ENCODE measurements at regions not wholly inside any gene's neighbourhood (a gene's known extent, or its start where the extent isn't known, plus 50 kb on each side); places are given as distances from the start of the nearest gene placed in this dataset.

- TF ChIP-seq ZNF609 (CRISPR knock-in tag; IDR thresholded peaks at IDR 0.05; ENCODE audit: borderline replicate concordance): no peak
- no peak for TF ChIP-seq ZNF436 (CRISPR knock-in tag; IDR thresholded peaks at IDR 0.05)
- TF ChIP-seq POLR2AphosphoS5 (IDR thresholded peaks at IDR 0.05; ENCODE audit: control insufficient read depth, insufficient read depth, low read depth, low read length): no peak
- TF ChIP-seq NUFIP1 (IDR thresholded peaks at IDR 0.05; ENCODE audit: partially characterized antibody): no peak
Observed at GRCh38 chr13:106981051-106981450, 413.1 kb upstream of the ARGLU1 start (continued).

GRCh38 chr13:106967391-106967790 lies 399.5 kb upstream of the ARGLU1 start:
- Histone ChIP-seq H3K9ac (ENCODE audit: insufficient read depth in 1 of 2, low read depth in 2 of 2, low read length in 2 of 2) (no peak overlapping the region), H3K27ac (ENCODE audit: extremely low read depth, low read depth, low read length) (no peak overlapping the region), H3K27me3 (ENCODE audit: control insufficient read depth in 2 of 2, insufficient read depth in 2 of 2, low read length in 2 of 2) (no peaks in the 10 kb centered on the region), H3K4me2 (ENCODE audit: insufficient read depth, low read length) (no peak overlapping the region), H3K9me1 (ENCODE audit: control insufficient read depth, insufficient read depth, low read length) (no peaks in the 10 kb centered on the region), H3K79me2 (ENCODE audit: control insufficient read depth, insufficient read depth, low read length) (no peaks in the 10 kb centered on the region), H4K20me1 (replicated peaks; ENCODE audit: control insufficient read depth, insufficient read depth, low read length) (no peaks in the 10 kb centered on the region), H3K36me3 (ENCODE audit: control insufficient read depth, insufficient read depth, low read length) (no peaks in the 10 kb centered on the region), H3K4me1 (replicated peaks in 1 of 2; ENCODE audit: control insufficient read depth in 2 of 2, insufficient read depth in 2 of 2, low read length in 2 of 2) (no peaks in the 10 kb centered on the region), H2AFZ (ENCODE audit: low read depth, low read length) (no peak overlapping the region), H3K4me3 (no peak overlapping the region), H3K9me3 (replicated peaks; ENCODE audit: control insufficient read depth, insufficient read depth, low read depth, low read length) (no peaks in the 10 kb centered on the region)
- no peak for ATAC-seq
- POLR2A ChIA-PET: no interaction called here
- in situ Hi-C loops (cut with MboI) (no loop called here), intact Hi-C loops (cut with micrococcal nuclease) (no loop called here)
- CTCF ChIA-PET (ENCODE audit: low intra/inter-chr PET ratio): no interaction called here
- DNase-seq (ENCODE audit: extremely low read depth in 1 of 4, low spot score in 3 of 4): no peak
- FAIRE-seq: no peak
- WGBS (ENCODE audit: insufficient coverage, low coverage, missing lambda C conversion rate): 0% methylated on average over 1 of the region's 1 CpG
- BruUV-seq (replicated peaks): no TSS peak
- TF ChIP-seq EZH2 (IDR thresholded peaks at IDR 0.05; ENCODE audit: borderline replicate concordance, low read depth, low read length) (no peak), ZNF197 (CRISPR knock-in tag; IDR thresholded peaks at IDR 0.05; ENCODE audit: low read depth) (no peak), ZNF707 (CRISPR knock-in tag; conservative IDR thresholded peaks at IDR 0.05) (no peak), RBM39 (optimal IDR thresholded peaks at IDR 0.05; ENCODE audit: low read depth, low read length) (no peak), ZNF212 (CRISPR knock-in tag; IDR thresholded peaks at IDR 0.05) (no peak), CREBBP (IDR thresholded peaks at IDR 0.05; ENCODE audit: low read depth, low read length) (no peak), MTF1 (CRISPR knock-in tag; IDR thresholded peaks at IDR 0.05; ENCODE audit: borderline replicate concordance) (no peak), ZMIZ1 (IDR thresholded peaks at IDR 0.05; ENCODE audit: low read depth in 2 of 2, low read length in 2 of 2) (no peak), ZNF133 (CRISPR knock-in tag; IDR thresholded peaks at IDR 0.05) (no peak), SRSF7 (optimal IDR thresholded peaks at IDR 0.05; ENCODE audit: low read depth, low read length) (no peak), ZNF699 (CRISPR knock-in tag; IDR thresholded peaks at IDR 0.05; ENCODE audit: insufficient replicate concordance) (no peak)

Data from K562 (cell line).